Endothelial cell (in vitro differentiated cells): ENCODE measurements at regions not wholly inside any gene's neighbourhood (a gene's known extent, or its start where the extent isn't known, plus 50 kb on each side); places are given as distances from the start of the nearest gene placed in this dataset.

ENCODE experiments used
- DNase-seq: peaks from one replicate; pipeline ENCODE4 v3.0.0; 2021; ENCODE audit warnings: low spot score
- H3K27ac Mint-ChIP-seq: one replicate; pipeline ENCODE4 v1.8.0; 2021; ENCODE audit warnings: mixed read lengths, inconsistent platforms; ENCODE audit not compliant: unreplicated experiment
- H3K27me3 Mint-ChIP-seq: one replicate; pipeline ENCODE4 v1.8.0; 2021; ENCODE audit warnings: mild to moderate bottlenecking, moderate library complexity, mixed read lengths, inconsistent platforms; ENCODE audit not compliant: unreplicated experiment
- H3K36me3 Mint-ChIP-seq: one replicate; pipeline ENCODE4 v1.8.0; 2021; ENCODE audit warnings: mild to moderate bottlenecking, low read depth, mixed read lengths, inconsistent platforms; ENCODE audit not compliant: unreplicated experiment
- H3K4me1 Mint-ChIP-seq: one replicate; pipeline ENCODE4 v1.8.0; 2021; ENCODE audit warnings: mild to moderate bottlenecking, mixed read lengths, inconsistent platforms; ENCODE audit not compliant: unreplicated experiment
- H3K4me3 Mint-ChIP-seq: one replicate; pipeline ENCODE4 v1.8.0; 2021; ENCODE audit warnings: mild to moderate bottlenecking, mixed read lengths, inconsistent platforms; ENCODE audit not compliant: unreplicated experiment
- H3K9me3 Mint-ChIP-seq: one replicate; pipeline ENCODE4 v1.8.0; 2021; ENCODE audit warnings: mixed read lengths, inconsistent platforms; ENCODE audit not compliant: unreplicated experiment
- CTCF ChIP-seq: fragments of 200-600 bp; sonication (generic); IDR thresholded peaks from one replicate; pipeline ENCODE4 v1.5.0; 2021; ENCODE audit warnings: antibody characterized with exemption; ENCODE audit not compliant: unreplicated experiment

GRCh38 chr5:167052791-167053190 is 1238.7 kb upstream of the WWC1 start:
- Mint-ChIP-seq H3K4me1 (no peaks in the 10 kb centered on the region), H3K36me3 (no peaks in the 10 kb centered on the region), H3K9me3 (no peaks in the 10 kb centered on the region), H3K4me3 (no peak overlapping the region), H3K27ac (no peak overlapping the region), H3K27me3 (no peaks in the 10 kb centered on the region)
- DNase-seq: no peak
- TF ChIP-seq CTCF: no peak

GRCh38 chr5:167057665-167058064 is 1233.8 kb upstream of the WWC1 start:
- Mint-ChIP-seq H3K27me3 (no peaks in the 10 kb centered on the region), H3K27ac (no peak overlapping the region), H3K36me3 (no peaks in the 10 kb centered on the region), H3K4me1 (no peaks in the 10 kb centered on the region), H3K4me3 (no peak overlapping the region), H3K9me3 (no peaks in the 10 kb centered on the region)
- no peak for TF ChIP-seq CTCF
- DNase-seq: no peak

GRCh38 chr5:167061695-167062094 is 1229.8 kb upstream of the WWC1 start:
- H3K36me3 Mint-ChIP-seq: no peaks in the 10 kb centered on the region

GRCh38 chr5:167063116-167063515 is 1228.3 kb upstream of the WWC1 start:
- no peak overlapping the region for H3K27ac Mint-ChIP-seq
- no peaks in the 10 kb centered on the region for H3K9me3 Mint-ChIP-seq
- H3K4me3 Mint-ChIP-seq: no peak overlapping the region
- no peak for DNase-seq
- no peaks in the 10 kb centered on the region for H3K36me3 Mint-ChIP-seq
- H3K4me1 Mint-ChIP-seq: no peaks in the 10 kb centered on the region
- H3K27me3 Mint-ChIP-seq: no peaks in the 10 kb centered on the region
- TF ChIP-seq CTCF: no peak

More at GRCh38 chr5:167061695-167062094, 1229.8 kb upstream of the WWC1 start:
- DNase-seq: no peak
- no peaks in the 10 kb centered on the region for H3K27me3 Mint-ChIP-seq
- no peak overlapping the region for H3K4me3 Mint-ChIP-seq
- no peaks in the 10 kb centered on the region for H3K4me1 Mint-ChIP-seq
- H3K9me3 Mint-ChIP-seq: no peaks in the 10 kb centered on the region
- H3K27ac Mint-ChIP-seq: no peak overlapping the region
- no peak for TF ChIP-seq CTCF

- H3K27me3 Mint-ChIP-seq: no peaks in the 10 kb centered on the region
- H3K4me1 Mint-ChIP-seq: no peaks in the 10 kb centered on the region
- H3K4me3 Mint-ChIP-seq: no peak overlapping the region
- TF ChIP-seq CTCF: no peak
- DNase-seq: no peak
- H3K27ac Mint-ChIP-seq: no peak overlapping the region
- H3K36me3 Mint-ChIP-seq: no peaks in the 10 kb centered on the region
- H3K9me3 Mint-ChIP-seq: no peaks in the 10 kb centered on the region
Measured at GRCh38 chr5:167063788-167064187, 1227.7 kb upstream of the WWC1 start.
